ENCODE measurements at regions not wholly inside any gene's neighbourhood (a gene's known extent, or its start where the extent isn't known, plus 50 kb on each side); places are given as distances from the start of the nearest gene placed in this dataset.

DNA sequence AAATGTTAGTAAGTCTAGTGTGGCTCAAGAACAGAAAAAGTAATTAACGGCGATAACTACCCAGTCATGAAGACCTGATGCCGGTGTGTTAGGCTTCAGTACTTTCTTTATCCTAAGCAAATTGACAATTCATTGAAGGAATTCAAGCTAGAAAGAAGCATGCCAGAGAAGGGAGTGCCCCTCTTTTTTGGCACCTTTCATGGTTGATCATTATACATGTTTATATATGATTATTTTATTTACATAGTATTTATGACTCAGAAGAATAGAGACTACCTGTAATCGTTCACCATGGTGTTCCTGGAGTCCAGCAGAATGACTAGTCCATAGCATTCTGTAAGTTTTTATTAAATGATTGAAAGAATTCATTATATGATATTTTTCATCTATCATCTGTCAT lies 548.3 kb upstream of the SLIT2 start:
- TF ChIP-seq, protein P1, sequence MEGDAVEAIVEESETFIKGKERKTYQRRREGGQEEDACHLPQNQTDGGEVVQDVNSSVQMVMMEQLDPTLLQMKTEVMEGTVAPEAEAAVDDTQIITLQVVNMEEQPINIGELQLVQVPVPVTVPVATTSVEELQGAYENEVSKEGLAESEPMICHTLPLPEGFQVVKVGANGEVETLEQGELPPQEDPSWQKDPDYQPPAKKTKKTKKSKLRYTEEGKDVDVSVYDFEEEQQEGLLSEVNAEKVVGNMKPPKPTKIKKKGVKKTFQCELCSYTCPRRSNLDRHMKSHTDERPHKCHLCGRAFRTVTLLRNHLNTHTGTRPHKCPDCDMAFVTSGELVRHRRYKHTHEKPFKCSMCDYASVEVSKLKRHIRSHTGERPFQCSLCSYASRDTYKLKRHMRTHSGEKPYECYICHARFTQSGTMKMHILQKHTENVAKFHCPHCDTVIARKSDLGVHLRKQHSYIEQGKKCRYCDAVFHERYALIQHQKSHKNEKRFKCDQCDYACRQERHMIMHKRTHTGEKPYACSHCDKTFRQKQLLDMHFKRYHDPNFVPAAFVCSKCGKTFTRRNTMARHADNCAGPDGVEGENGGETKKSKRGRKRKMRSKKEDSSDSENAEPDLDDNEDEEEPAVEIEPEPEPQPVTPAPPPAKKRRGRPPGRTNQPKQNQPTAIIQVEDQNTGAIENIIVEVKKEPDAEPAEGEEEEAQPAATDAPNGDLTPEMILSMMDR (IDR thresholded peaks at IDR 0.05 in 8 of 11, conservative IDR thresholded peaks at IDR 0.05 in 3 of 11): no peak
- TF ChIP-seq POLR2A (IDR thresholded peaks at IDR 0.05): no peak
- TF ChIP-seq POLR2AphosphoS5 (IDR thresholded peaks at IDR 0.05): no peak
